HG03135 (cell line): ENCODE measurements at regions not wholly inside any gene's neighbourhood (a gene's known extent, or its start where the extent isn't known, plus 50 kb on each side); places are given as distances from the start of the nearest gene placed in this dataset.
"Not testable (repeated sequence)": the region's sequence is repeated elsewhere in the genome, so short reads cannot be mapped to it uniquely, and the experiment has no call there.

Experiments
- ATAC-seq: cut with Tn5 transposase; IDR thresholded peaks from one replicate; pipeline ENCODE4 v1.9.1; 2021; ENCODE audit warnings: mild to moderate bottlenecking, moderate library complexity; ENCODE audit not compliant: unreplicated experiment

DNA sequence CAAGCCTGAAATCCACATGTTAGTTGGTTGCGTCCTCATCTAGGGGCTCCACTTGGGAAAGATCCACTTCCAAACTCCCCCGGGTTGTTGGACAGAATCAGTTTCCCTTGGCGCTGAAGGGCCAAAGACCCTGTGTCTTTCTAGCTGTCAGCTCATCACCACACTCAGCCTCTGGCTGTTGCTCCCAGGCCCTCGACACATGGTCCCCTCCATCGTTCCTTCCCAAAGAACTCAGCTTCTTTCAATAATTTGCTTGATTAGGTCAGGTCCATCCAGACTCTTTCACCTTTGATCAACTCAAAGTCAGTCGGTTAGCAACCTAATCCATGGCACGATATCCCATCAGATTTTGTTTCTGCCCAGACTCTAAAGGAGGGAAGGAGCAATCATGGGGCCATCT lies 254.8 kb upstream of the SULF2 start:
- ATAC-seq, result no peak

DNA sequence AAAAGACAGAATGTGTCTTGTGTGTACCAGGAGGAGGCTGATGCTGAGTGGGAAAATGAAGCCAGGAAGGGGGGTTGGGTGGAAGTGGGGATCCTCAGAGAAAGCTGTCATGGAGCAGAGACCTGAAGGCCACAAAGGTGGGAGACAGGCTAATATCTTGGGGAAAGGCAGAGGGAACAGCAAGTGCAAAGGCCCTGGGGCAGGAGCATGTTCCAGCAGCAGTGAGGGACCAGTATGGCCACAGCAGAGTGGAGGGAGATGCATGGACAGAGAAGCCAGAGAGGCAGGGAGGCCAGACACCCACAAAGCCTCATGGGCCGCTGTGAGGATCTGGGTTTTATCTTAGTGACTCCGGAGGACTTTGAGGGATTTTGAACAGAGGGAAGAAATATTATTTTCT lies 254.2 kb upstream of the SULF2 start:
- no peak for ATAC-seq

DNA sequence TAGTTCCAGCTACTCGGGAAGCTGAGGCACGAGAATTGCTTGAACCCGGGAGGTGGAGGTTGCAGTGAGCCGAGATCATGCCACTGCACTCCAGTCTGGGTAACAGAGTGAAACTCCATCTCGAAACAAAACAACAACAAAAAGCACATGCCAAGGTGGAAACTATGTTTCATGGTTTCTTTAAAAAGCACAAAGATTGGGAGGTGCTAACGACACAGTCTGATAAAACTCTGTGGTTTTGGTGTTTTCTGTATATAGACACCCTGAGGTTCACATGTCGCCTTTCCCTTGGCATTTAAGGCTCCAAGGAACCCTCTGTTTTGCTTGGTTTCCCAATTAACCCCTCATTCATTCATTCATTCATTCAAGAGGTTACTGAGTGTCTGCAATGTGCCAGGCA lies 253.4 kb upstream of the SULF2 start:
- ATAC-seq, result no peak

DNA sequence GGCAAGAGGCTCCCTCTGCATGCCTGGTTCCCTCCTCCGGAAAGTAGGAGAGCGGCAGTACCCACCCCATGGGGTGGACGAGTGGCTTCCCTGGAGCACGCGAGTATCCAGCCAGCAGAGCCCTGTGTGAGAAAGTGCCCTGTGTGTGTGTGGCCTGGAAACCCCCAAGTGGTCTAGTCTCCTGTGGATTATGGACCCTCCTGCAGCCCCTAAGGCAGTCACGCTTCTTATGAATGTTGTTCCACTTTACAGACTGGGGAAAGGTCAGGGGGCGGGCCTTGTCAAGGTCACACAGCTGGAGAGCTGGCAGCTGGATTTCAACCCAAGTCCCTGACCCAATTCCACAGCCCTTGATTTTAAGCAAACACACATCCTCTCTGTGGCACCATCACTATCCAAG lies 252.5 kb upstream of the SULF2 start:
- not testable (repeated sequence) for ATAC-seq

DNA sequence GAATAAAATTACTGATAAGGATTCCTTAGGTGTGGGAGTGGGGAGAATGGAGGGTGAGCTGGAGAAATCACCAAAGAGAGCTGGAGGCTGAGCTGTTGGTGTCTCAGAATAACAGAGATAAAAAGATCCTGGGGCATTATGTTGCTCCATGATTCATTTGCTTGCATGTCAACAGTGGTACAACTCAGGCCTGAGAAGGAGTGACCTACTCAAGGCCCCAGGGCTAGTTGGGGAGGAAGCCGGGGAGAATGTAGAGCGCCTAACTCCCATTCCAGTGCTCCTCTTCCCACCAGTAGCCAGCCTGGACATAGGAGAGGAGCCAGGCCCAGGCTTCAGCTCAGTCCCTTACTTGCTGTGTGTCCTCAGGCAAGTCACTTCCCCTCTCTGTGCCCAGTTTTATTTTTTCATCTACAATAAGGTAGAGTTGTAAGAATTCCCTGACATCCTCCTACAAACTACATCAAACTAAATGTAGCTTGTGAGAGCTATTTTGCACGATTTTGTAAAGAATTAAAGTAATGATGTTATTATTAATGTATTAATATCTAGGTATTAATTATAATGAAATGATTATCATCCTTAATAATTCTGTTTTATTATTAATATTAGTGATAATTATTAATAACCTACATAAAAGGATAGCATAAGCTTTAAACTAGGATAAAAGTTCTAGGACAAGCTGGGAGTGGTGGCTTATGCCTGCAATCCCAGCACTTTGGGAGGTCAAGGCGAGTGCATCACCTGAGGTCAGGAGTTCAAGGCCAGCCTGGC lies 250.9 kb upstream of the SULF2 start:
- no peak for ATAC-seq

DNA sequence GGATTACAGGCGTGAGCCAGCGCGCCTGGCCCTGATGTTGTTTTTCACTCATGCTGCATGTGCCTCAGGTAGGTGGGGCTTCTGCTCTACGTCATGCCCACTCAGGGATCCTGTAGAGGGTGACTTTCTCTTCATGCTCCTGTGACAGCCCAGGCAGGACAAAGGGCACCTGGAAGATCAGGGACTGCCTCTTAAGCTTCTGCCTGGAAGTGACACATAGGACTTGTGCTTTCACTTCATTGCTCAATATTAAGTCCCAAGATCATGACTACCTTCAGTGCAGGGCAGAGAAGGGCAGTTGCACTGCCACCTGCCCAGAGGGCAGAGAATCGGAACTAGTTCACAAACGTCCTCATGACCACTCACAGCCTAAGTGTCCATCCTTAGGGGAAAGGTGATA lies 249.5 kb upstream of the SULF2 start:
- ATAC-seq, result no peak

DNA sequence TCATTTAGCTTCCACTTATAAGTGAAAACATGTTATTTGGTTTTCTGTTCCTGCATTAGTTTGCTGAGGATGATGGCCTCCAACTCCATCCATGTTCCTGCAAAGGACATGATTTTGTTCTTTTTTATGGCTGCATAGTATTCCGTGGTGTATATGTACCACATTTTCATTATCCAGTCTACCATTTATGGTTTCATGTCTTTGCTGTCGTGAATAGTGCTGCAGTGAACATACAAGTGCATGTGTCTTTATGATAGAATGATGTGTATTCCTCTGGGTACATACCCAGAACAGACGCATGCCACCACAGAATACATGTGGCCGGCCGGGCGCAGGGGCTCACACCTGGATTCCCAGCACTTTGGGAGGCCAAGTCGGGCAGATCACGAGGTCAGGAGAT lies 247.7 kb upstream of the SULF2 start:
- not testable (repeated sequence) for ATAC-seq

DNA sequence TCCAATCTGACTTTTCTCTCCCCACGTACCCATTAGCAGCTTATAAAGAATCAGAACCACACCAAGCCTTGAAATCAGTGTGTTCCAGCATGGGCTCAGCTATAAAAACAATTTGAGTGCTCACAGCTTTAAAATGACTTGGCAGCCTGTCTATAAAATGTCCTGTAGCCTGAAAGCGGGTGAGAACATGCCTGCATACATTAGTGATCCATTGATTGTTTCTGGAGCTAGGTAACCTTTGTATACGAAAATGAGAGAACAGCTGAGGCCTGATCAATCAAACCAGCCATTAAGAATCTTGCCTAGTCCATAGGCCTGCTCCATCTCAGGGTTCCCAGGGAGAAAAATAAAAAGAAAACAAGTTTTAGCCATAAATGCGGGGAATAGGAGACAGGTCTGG lies 245.8 kb upstream of the SULF2 start:
- ATAC-seq, result no peak

DNA sequence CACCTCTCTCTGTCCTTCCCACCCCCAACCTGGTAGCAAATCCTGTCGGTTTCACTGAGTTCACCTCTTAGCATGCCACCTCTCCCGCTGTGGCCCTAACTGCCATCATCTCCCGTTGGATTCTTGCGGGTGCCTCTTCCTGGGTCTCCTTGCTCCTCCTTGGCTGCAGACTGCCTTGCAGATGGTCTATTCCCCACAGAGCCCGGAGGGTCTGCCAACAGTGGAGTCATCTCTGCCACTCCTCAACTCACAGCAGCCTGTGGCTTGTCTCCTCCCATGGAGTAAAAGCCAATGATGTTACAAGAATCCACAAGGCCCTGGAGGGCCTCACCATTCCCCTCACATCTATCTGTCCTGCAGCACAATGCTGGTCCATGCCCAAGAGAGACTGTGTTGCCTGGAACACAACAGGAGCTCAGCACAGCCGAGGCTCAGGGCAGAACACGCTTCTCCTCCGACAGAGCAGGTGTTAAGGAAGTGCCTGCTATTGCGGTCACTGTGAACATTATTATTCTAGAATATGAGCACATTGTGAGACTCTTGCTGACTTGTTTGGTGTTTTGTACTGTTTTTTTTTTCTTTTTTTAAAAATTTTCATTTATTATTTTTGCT lies 241.8 kb upstream of the SULF2 start:
- no peak for ATAC-seq

DNA sequence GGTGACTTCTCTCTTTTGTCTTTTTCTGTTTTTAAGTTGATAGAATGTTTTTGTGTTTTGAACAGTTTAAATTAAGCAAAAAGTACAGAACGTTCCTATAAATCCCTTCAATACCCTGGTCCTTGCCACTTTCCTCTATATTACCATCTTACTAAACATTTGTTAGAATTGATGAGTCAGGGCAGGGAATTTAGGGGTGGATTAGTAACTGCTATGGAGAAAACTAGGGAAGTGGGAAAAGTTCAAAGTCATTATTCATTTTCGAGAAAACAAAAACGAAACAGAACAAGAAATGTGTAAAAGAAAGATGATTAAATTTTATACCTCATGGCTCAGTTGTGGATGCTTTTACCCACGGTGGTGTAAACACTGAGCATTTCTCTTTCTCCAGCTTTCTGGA lies 240.4 kb upstream of the SULF2 start:
- no peak for ATAC-seq

DNA sequence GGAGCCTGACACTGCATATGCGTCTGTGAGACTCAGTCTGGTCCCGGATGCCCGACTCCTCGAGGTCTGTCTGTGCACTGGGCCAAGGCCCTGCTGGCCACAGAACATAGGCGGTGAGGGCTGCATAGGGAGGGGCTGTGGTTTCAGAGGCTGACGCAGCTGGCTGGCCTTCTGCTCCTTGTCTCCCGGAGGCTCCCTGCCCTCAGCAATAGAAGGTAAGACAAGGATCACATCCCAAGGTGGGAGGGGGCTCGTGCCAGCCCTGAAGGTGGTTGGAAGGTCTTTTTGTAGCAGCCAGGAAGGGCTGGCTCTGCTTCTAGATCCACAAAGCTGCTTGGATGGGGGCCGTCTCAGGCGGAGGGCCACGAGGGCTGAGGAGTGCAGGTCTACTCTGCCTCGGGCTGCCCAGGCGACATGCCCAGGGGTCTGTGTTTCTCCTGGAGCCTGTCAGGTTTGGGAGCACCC lies 239.8 kb upstream of the SULF2 start:
- no peak for ATAC-seq

DNA sequence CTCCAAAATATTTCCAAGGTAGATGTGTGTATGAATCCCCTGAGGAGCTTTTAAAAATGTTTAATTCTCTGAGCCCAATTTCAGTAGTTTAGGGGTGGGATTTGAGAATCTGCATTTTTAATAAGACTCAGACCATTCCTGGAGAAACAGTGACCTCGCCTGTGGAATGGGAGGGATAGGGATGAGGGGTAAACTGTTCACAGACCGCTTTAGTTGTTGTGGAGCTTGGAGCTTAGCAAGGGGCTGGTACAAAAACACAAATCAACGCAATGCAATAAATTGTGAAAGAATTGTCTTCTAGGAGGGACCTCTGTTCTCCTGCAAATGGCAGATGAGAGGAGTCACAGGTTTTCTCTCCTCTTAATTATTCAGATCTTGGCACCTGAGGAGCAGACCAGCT lies 239.3 kb upstream of the SULF2 start:
- ATAC-seq, result no peak

DNA sequence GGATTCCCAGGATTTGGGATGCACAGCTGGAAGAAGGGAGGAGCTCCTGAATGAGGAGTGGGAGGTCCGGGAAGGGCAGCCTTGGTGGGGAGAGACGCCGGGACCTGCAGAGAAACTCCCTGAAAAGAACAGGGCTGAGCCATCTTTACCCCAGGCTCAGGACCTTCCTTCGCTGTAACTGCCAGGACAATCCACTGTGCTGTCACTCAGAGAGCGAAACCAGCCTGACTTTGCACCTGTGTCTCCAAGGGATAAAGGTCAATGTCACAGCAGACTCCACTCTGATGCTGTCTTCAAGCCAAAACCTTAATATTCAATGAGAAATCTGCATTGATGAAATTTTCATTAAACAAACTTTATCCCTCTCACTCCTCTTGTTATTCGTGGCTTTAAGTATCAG lies 235.4 kb upstream of the SULF2 start:
- not testable (repeated sequence) for ATAC-seq

DNA sequence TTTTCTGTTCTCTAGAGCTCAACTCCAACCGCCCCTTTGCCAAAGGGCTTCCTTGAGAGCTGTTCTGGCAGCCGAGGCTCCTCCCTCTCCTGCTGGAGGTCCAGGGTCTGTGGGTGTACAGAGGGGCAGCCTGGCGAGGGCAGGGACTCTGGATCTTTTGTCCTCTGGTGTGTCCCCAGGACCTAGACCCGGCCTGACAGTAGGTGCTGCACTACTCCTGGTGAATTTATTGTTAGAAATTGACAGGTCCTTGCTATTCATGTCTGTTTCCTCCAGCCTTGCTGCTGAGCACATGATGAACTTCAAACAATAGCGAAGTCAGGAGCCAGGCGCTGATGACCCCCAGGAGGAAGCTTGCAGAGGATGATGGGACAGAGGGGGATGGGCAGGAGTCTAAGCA lies 234.7 kb upstream of the SULF2 start:
- no peak for ATAC-seq

DNA sequence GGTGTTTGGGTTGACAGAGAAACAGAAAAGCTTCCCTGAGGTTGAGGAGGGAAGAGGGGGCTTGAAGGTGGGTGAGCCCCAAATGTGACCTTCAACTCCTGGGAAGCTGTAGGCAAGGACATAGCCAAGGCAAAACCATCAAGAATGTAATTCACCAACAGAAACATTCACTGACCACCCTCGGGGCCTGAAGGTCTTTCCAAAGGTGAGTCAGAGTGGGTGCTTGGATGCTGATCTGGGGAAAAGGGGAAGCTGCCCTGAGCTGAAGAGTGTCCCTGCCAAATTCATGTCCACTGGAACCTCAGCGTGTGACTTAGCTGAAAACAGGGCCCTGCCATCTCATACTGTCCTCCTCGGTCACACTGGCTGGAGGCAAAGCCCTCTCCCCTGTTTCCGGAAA lies 234.2 kb upstream of the SULF2 start:
- no peak for ATAC-seq

DNA sequence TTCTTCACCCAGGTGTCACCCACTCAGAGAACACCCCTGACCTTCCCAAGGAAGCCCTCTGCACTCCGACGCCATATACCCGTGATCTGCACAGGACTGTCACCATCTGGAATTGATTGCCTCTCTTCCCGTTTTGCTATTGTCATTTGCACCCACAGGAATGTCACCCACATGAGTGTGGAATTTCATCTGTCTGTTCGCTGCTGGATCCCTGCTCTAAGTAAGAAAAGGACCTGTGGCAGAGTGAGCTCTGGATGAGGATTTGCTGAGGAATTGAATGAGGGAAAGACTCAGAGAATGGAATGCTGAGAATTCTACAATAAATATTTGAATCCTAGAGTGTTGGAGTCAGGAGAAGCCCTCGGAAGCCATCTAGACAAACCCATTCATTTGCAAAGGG lies 233.6 kb upstream of the SULF2 start:
- not testable (repeated sequence) for ATAC-seq

DNA sequence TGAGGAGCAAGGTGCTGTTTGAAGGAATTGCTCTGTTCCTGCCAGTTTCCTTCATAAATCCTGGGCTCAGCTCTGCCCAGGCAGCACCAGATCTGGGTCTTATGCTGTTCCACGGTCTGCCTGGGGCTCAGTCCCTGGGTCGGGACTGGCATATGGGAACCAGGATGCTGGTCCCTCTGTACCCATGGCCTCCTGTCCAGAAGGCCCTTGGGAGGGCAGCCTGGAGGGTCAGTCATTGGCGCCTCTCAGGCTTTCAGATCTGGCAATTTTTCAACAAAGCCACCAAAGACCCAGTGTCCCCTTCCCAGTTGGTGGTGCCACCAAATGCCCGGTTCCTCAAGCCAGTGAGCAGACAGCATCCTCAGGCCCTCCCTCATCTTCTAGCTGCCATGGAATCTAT lies 232.7 kb upstream of the SULF2 start:
- no peak for ATAC-seq

DNA sequence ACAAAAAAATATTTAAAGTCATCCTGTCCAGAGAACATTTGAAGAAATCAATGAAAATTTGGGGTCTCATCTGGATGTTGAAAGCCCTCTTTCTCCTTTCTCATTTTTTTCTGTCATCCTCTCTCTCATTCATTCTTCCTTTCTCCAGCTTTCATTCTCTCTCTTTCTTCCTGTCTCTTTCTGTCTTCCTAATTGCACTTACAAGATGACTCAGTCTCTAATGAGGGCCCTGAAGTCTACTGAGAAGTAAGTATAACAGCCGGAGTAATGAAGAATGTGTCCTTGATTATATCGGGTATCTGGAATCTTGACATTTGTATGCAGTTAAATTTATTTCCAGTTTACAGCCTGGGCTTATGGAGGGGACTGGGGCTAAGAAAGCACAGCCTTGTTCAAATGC lies 232.2 kb upstream of the SULF2 start:
- ATAC-seq, result no peak

DNA sequence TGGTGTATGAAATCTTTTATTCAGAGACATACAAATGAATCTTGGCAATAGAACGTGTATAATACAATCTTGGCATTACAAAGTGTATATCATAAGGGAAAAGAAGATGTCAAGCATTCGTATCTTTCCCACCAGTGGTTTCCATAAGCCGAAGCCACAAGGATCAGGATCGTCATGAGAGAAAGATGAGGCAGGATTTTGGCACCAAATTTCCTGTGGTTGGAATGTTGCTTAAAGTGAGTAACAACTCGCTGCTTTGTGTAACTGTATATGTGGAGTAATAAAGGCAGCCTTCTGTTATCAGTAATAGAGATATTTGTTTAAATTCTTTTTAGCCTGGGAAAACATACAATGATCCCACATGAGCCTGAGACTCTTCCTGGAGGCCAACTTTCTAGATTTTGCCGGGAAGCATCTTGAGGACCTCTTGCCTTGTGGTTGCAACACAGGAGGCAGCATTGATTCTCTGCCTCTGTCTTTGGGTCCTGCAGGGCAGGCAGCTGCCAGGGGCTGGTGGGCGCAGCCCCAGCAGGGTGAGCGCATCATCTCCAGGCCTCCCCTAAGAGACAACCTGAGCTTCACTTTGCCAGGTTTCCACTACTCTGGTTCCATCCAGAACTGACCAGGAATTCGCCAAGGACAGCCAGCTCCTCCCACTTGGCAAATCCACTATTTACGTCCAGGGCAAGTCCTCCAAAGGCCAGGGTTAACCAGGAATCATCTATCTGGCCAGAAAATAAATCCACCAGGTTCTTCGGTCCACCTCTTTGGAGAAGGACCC lies 230.9 kb upstream of the SULF2 start:
- ATAC-seq, result no peak

DNA sequence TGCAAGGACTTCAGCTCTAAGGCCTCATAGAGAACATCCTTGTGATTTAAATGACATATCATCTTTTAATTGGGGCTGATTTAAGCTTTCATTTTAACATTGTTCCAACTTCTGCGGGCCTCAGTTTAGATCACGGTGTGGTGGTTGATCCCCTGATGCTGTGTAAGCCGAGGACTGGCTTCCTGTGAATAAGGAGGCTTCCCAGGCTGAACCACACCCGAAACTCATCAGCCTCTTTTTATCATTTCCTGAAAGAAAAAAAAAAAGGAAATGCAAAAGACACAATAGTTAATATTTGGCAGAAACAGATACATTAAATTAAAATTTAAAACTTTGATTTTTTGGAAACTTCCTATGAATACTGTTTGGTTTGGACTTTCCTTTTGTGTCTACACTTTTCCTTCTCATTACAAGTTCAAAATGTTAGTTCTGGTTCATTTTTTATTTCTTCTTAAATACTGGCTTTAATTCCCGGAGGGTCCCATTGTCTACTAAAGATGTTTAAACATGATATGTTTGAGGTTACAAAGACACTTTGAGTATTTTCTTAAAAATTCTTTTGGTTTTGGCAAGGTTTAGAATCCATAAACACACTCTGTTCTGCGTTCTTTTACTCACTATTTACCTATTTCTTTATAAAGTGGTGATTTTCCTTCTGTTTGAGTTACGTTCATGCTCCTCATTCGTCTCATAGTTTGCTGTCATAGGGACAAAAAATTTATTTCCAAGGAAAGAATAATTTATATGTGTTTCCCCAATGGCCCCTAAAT lies 230.0 kb upstream of the SULF2 start:
- no peak for ATAC-seq

DNA sequence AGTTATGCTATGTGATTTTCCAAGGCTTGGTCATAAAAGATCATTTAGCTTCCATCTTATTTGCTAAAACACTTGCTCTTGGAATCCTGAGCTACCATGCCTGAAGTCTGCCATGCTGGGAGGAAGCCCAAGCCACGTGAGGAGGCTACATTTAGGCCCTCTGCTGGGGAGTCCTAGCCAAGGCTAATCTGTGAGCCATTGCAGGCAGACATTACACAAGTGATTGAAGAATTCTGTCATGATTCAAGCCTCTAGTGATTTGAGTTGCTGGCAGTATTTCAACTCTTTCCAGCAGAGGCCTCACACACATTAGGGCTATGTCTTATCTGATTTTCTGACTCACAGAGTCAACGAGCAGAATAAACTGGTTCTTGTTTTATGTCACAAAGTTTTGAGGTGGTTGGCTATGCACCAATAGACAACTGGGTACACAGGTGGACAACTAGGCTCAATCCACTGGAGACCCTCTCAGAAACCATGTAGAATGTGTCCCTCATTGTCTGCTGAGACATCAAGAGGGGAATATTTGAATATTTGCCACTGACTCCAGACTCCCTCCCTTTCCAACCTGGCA lies 227.2 kb upstream of the SULF2 start:
- ATAC-seq, result no peak
